Osteoblast (primary cell): ENCODE measurements at regions not wholly inside any gene's neighbourhood (a gene's known extent, or its start where the extent isn't known, plus 50 kb on each side); places are given as distances from the start of the nearest gene placed in this dataset.

ENCODE experiments used
- DNase-seq: peaks from one replicate; pipeline ENCODE4 v3.0.0; 2011; ENCODE audit warnings: low spot score, mixed read lengths; ENCODE audit not compliant: insufficient read length; ENCODE audit errors: missing footprints
- H2AFZ ChIP-seq: 2 replicates; pipeline ENCODE4 v1.6.0; 2011; ENCODE audit warnings: mild to moderate bottlenecking, low read length
- H3K27ac ChIP-seq: 2 replicates; pipeline ENCODE4 v1.5.1; 2011; ENCODE audit warnings: mild to moderate bottlenecking, low read depth, low read length, moderate library complexity
- H3K27me3 ChIP-seq: 2 replicates; pipeline ENCODE4 v1.6.0; 2012; ENCODE audit warnings: mild to moderate bottlenecking, control low read depth, inconsistent platforms, low read length, moderate library complexity; ENCODE audit not compliant: insufficient read depth
- H3K36me3 ChIP-seq: 2 replicates; pipeline ENCODE4 v1.5.1; 2011; ENCODE audit warnings: mild to moderate bottlenecking, low read length, control low read depth, moderate library complexity; ENCODE audit not compliant: insufficient read depth
- H3K4me1 ChIP-seq: 2 replicates; pipeline ENCODE4 v1.5.1; 2011; ENCODE audit warnings: mild to moderate bottlenecking, low read length, control low read depth, moderate library complexity; ENCODE audit not compliant: insufficient read depth
- H3K4me2 ChIP-seq: 2 replicates; pipeline ENCODE4 v1.6.0; 2011; ENCODE audit warnings: mild to moderate bottlenecking, low read length; ENCODE audit not compliant: insufficient read depth
- H3K4me3 ChIP-seq: fragments of 200-600 bp; sonication (generic); 3 replicates; pipeline ENCODE4 v1.5.1; 2012; ENCODE audit warnings: mild to moderate bottlenecking, low read length, inconsistent platforms; ENCODE audit not compliant: insufficient read depth
- H3K79me2 ChIP-seq: 2 replicates; pipeline ENCODE4 v1.6.0; 2012; ENCODE audit warnings: mild to moderate bottlenecking, low read length, control low read depth, inconsistent platforms; ENCODE audit not compliant: insufficient read depth
- H3K9me3 ChIP-seq: 2 replicates; pipeline ENCODE4 v1.5.1; 2011; ENCODE audit warnings: low read depth, low read length, control low read depth
- H4K20me1 ChIP-seq: 2 replicates; pipeline ENCODE4 v1.6.0; 2012; ENCODE audit warnings: mild to moderate bottlenecking, low read length, control low read depth; ENCODE audit not compliant: insufficient read depth
- CTCF ChIP-seq: IDR thresholded peaks from 2 replicates; pipeline ENCODE4 v1.5.1; 2011; ENCODE audit warnings: mild to moderate bottlenecking, low read depth, low read length, moderate library complexity; ENCODE audit errors: extremely low read depth

- H3K4me3 ChIP-seq, result no peak overlapping the region
- no peak overlapping the region for H3K27ac ChIP-seq
- no peaks in the 10 kb centered on the region for H4K20me1 ChIP-seq
- H3K9me3 ChIP-seq, result no peaks in the 10 kb centered on the region
- TF ChIP-seq CTCF, result no peak
- no peaks in the 10 kb centered on the region for H3K27me3 ChIP-seq
- no peak overlapping the region for H2AFZ ChIP-seq
- no peaks in the 10 kb centered on the region for H3K79me2 ChIP-seq
- no peaks in the 10 kb centered on the region for H3K36me3 ChIP-seq
- H3K4me2 ChIP-seq, result no peak overlapping the region
- no peak for DNase-seq
- no peaks in the 10 kb centered on the region for H3K4me1 ChIP-seq
Measured at GRCh38 chr9:99602854-99603253, 218.8 kb upstream of the NR4A3 start.

GRCh38 chr9:99605016-99605743 lies 216.5 kb upstream of the NR4A3 start:
- H3K27ac ChIP-seq, result no peak overlapping the region
- H3K9me3 ChIP-seq, result no peaks in the 10 kb centered on the region
- H3K27me3 ChIP-seq, result no peaks in the 10 kb centered on the region
- H3K4me2 ChIP-seq, result no peak overlapping the region
- H2AFZ ChIP-seq, result no peak overlapping the region
- H3K79me2 ChIP-seq, result no peaks in the 10 kb centered on the region
- H3K4me1 ChIP-seq, result no peaks in the 10 kb centered on the region
- no peaks in the 10 kb centered on the region for H3K36me3 ChIP-seq
- no peak for TF ChIP-seq CTCF
- DNase-seq, result no peak
- H3K4me3 ChIP-seq, result no peak overlapping the region
- H4K20me1 ChIP-seq, result no peaks in the 10 kb centered on the region

- DNase-seq, result no peak
- no peak for TF ChIP-seq CTCF
- no peak overlapping the region for H3K4me3 ChIP-seq
- no peaks in the 10 kb centered on the region for H3K79me2 ChIP-seq
- H3K36me3 ChIP-seq, result no peaks in the 10 kb centered on the region
- H3K9me3 ChIP-seq, result no peaks in the 10 kb centered on the region
- no peak overlapping the region for H2AFZ ChIP-seq
- no peak overlapping the region for H3K27ac ChIP-seq
- H3K4me2 ChIP-seq, result no peak overlapping the region
- H3K4me1 ChIP-seq, result no peaks in the 10 kb centered on the region
- H3K27me3 ChIP-seq, result no peaks in the 10 kb centered on the region
- H4K20me1 ChIP-seq, result no peaks in the 10 kb centered on the region
Measured at GRCh38 chr9:99606296-99606695, 215.4 kb upstream of the NR4A3 start.

GRCh38 chr9:99606957-99607356 lies 214.7 kb upstream of the NR4A3 start:
- H3K27me3 ChIP-seq, result no peaks in the 10 kb centered on the region
- H3K9me3 ChIP-seq, result no peaks in the 10 kb centered on the region
- no peak for DNase-seq

More at GRCh38 chr9:99606957-99607356, 214.7 kb upstream of the NR4A3 start:
- Histone ChIP-seq H3K27ac (no peak overlapping the region), H4K20me1 (no peaks in the 10 kb centered on the region), H3K36me3 (no peaks in the 10 kb centered on the region), H3K79me2 (no peaks in the 10 kb centered on the region), H3K4me2 (no peak overlapping the region), H3K4me3 (no peak overlapping the region), H3K4me1 (no peaks in the 10 kb centered on the region), H2AFZ (no peak overlapping the region)
- no peak for TF ChIP-seq CTCF
